ENCODE measurements at regions not wholly inside any gene's neighbourhood (a gene's known extent, or its start where the extent isn't known, plus 50 kb on each side); places are given as distances from the start of the nearest gene placed in this dataset.

DNA sequence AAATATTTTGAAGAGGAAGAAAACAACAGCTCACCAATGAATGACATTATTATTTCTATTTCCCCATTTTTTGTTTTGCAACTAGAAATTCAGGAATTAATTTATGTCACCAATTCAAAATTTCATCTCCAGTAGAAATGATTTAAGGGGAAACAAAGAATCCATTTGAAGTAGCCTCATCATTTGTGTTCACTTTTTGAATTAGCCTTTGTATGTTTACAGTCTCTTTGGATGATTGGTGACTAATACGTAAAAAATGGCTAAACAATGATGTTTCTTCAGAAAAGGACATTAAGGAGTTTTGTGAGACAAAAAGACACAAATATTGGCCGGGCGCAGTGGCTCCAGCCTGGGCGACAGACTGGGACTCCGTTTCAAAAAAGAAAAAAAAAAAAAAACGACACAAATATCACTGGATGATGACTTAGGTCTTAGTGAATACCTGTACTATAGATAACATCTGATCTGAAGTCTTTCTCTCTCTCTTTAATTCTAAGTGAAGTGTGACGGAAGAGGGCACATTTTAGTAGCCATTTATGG lies 313.2 kb downstream of the PIK3C3 start:
- no peak for DNase-seq (ENCODE audit: low read depth)

DNA sequence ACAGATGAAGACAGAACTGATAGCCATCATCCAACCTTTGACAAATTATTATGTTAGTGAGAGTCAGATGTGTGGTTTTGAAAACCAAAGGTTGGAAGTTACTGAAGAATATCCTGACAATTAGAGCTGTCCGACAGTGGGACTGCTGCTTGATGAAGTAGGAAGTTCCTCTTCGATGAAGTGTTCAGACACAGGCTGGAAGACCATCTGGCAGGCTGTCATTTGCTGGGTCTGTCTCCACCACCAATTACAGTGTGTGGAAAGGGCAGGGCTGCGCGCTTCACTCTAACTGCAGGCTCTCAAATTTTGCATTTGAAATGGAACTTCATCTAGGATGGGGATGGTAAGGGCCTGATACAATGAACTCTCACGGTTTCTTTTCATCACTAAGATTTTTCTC lies 313.8 kb downstream of the PIK3C3 start:
- DNase-seq (ENCODE audit: low read depth) = no peak

- no peak for DNase-seq (ENCODE audit: low read depth)
Observed at GRCh38 chr18:42271647-42272414, 316.8 kb downstream of the PIK3C3 start.

DNA sequence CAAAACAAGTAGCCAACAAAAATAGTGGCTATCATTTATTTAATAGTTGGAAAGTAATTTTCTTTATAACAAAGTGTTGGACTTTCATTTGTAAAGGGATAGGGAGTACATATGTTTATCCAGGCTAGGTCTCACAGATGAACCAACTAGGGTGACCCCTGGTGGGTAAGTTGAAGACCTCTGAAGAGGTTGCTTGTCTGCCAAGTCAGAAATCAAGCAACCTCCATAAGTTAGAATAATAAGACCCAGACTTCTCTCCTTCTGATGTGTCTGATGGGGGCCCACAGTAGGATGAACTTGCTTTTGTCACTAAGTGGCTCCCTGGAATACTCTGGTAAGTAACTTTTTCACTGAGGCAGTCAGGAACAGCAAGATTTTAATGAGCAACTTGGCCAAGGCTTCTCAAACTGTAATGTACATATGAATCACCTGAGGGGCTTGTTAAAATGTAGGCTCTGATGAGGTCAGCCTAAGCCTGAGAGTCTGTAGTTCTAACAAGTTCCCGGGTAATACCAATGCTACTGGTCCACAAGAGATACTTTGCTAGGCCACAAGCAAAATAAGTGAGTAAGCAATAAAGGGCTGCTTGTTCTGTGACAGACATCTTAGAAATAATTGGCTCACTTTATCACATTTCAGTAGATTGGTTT lies 319.6 kb downstream of the PIK3C3 start:
- DNase-seq (ENCODE audit: low read depth) = no peak

- DNase-seq (ENCODE audit: low read depth) = no peak
Observed at GRCh38 chr18:42275138-42275535, 320.1 kb downstream of the PIK3C3 start.

DNA sequence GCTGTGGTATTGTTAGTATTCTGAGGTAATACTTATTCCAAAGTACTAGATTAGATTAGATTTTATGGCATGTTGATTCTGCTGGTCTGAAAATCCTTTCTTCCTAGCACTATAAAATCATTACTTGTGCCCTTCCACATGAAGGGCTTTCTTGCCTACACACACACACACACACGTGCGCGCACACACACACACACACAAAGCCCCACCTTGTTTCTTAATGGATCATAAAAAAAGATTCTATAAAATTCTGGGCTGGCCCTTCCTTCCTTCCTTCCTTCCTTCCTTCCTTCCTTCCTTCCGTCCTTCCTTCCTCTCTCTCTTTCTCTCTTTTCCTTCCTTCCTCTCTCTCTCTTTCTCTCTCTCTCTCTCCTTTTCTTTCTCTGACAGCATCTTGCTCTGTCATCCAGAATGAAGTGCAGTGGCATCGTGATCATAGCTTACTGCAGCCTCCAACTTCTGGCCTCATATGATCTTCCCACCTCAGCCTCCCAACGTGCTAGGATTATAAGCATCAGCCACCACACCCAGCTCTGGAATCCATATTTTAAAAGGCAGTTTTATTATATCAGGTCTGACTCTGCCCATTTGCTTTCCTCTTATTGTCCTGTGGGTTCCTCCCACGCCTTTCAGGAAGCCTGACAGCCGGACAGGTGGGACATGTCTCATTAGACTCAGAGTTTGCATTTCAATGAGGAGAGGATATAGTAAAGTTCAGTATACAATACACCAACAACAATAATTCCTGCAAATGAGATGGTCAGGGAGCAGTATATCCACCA lies 321.1 kb downstream of the PIK3C3 start:
- DNase-seq (ENCODE audit: low read depth) = no peak

DNA sequence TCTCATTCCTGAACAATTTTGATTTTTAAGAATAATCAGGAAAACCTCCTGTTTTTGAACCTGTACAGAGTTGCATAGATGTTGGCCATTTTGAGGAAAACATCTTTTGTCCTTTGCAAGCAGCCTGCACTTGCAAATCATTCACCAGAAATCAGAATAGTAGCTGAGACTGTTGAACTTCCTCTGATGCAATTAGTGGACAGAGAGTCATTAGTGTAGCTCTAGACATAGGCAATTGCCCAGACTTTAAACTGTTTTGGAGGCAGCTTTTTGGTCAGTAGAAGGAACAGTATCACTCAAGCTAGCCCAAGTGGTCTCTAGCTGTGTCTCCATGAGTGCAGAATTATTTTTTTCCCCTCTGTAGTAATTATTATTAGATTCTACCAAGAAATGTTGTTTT lies 326.1 kb downstream of the PIK3C3 start:
- no peak for DNase-seq (ENCODE audit: low read depth)

DNA sequence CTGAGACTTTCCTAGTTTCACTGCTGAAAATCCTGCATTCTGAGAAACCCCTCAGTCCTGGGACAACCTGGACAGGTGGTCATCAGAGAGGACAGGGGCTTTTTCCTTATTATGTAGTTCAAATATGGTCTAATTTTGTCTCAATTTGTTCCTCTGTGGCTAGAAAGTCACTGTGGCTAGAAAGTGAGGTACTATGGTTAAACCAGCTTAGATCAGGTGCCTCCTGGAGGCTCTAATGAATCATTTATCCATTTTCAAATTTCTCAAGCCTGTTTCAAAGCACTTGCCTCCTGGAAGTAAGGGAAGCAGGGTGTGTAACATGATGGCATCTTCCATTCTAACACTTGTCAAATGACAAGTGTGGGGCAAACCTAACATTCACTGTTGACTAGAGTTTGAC lies 326.8 kb downstream of the PIK3C3 start:
- DNase-seq (ENCODE audit: low read depth) = no peak

DNA sequence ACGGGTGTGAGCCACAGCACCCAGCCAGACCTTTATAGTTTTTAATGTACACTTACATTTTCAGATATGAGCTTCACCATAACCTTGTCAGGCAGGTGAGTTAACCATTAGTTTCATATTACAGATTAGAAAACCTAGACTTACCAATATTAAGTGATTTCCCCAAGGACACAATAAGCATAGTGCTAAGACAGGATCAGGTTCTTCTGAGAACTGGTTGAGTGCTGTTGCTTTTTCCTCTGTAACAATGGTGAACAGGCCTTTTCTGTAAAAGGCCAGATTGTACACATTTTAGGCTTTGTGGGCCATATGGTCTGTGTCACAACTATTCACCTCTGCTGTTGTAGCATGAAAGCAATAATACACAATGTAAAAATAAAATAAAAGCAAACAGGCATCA lies 332.0 kb downstream of the PIK3C3 start:
- DNase-seq (ENCODE audit: low read depth) = no peak

- DNase-seq (ENCODE audit: low read depth) = no peak
Observed at GRCh38 chr18:42288129-42288528, 333.1 kb downstream of the PIK3C3 start.

DNA sequence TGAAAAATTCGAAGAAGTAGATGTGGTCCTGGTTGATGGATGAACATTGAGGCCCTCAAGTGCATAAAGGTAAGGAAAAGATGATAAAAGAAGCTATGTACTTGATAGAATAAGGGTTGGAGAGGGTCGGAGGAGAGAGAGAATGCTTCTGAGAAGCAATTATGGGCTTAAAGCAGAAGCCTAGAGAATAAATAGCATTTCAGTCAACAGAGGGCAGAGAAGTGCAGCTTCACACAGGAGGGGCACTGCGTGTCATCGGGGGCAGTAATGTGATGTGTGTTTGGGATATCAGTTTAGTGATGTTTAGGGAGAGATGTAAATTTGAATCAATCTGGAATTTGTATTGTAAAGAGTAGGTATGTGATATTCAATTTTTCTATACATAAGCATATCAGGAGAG lies 334.5 kb downstream of the PIK3C3 start:
- no peak for DNase-seq (ENCODE audit: low read depth)

GRCh38 chr18:42290318-42291307 lies 335.6 kb downstream of the PIK3C3 start:
- DNase-seq (ENCODE audit: low read depth) = no peak

DNA sequence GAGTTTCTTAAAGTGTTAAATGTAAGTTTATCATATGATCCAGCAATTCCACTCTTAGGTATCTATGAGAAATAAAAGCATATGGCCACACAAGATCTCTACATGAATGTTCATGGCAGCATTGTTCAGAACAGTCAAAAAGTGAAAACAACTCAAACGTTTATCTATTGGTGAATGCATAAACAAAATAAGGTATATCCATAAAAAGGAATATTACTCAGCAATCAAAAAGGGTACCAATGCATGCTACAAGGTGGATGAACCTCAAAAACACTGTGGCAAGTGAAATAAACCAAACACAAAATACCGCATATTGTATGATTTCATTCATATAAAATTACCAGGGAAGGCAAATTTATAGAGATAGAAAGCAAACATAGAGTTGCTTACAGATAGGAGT lies 337.6 kb downstream of the PIK3C3 start:
- no peak for DNase-seq (ENCODE audit: low read depth)

GRCh38 chr18:42296192-42296591 lies 341.2 kb downstream of the PIK3C3 start:
- DNase-seq (ENCODE audit: low read depth) = no peak

DNA sequence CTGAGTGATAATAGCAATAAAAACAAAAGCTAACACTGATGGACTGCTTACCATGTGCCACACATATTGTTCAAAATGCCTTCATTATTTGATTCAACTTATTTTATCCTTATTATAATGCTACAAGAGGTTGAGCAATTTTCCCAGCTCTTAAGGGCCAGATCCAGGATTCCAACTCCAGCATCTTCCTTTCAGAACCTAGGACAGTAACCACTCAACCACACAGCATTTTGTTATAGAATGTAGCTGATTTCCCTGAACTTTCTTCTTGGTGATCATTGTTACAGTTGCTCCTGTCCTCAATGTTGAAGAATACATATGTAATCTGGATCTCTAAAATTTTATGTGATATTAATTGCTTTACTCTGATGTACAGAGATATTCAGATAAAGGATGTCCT lies 341.7 kb downstream of the PIK3C3 start:
- DNase-seq (ENCODE audit: low read depth) = no peak

GRCh38 chr18:42298759-42299675 lies 344.0 kb downstream of the PIK3C3 start:
- DNase-seq (ENCODE audit: low read depth) = peak; percentile 12

DNA sequence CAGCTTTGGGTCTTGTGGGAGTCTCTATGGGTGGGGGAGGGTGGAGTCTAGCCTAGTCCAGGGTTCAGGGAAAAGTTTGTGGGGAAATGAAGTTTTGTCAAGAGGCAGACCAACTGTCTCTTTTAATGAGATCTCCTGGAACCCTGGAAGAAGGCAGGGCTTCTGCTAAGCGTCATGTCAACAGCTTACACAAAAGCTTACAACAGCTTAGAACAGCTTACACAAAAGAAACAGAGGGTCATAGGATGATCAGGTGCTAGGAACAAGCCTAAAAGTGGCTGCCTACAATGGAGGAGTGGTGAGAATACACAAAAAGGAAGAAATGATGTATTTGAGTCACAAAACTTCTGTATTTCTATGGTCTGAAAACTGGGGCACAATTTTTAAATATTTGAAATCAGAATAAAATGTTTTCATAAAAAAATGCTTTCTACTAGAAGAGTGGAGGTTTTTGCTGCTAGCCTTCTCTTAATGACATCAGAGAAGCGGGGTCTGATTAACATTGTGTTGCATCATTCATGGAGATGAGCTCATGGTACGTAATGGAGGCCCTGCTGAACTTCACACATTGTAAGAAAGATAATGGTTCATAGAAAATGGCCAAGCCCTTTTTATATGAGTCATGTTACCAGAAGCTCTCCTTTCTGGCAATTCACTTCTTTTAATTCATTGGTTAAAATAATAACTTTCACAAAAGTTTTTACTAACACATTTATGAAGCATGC lies 351.0 kb downstream of the PIK3C3 start:
- DNase-seq (ENCODE audit: low read depth) = no peak

- DNase-seq (ENCODE audit: low read depth) = no peak
Observed at GRCh38 chr18:42306594-42306980, 351.6 kb downstream of the PIK3C3 start.

- DNase-seq (ENCODE audit: low read depth) = no peak
Observed at GRCh38 chr18:42310956-42311355, 355.9 kb downstream of the PIK3C3 start.

- DNase-seq (ENCODE audit: low read depth) = no peak
Observed at GRCh38 chr18:42326752-42327151, 371.7 kb downstream of the PIK3C3 start.

Measured in stimulated activated CD8-positive, alpha-beta memory T cell treated with anti-CD3 and anti-CD28 coated beads, Interleukin-15, amount 100 ng/mL, for 24 hours (primary cell).